ENCODE measurements at regions not wholly inside any gene's neighbourhood (a gene's known extent, or its start where the extent isn't known, plus 50 kb on each side); places are given as distances from the start of the nearest gene placed in this dataset.

- DNase-seq (ENCODE audit: low spot score) (peak; percentile 18), ATAC-seq (ENCODE audit: low read depth) (no peak)
- Histone ChIP-seq H3K27ac (ENCODE audit: poor library complexity, severe bottlenecking) (no peak overlapping the region), H3K4me1 (ENCODE audit: insufficient read depth, poor library complexity, severe bottlenecking) (no peaks in the 10 kb centered on the region), H3K27me3 (ENCODE audit: insufficient read depth, poor library complexity, severe bottlenecking) (no peaks in the 10 kb centered on the region), H3K4me3 (ENCODE audit: severe bottlenecking) (no peak overlapping the region), H3K9me3 (ENCODE audit: severe bottlenecking) (no peaks in the 10 kb centered on the region), H3K36me3 (ENCODE audit: low read depth) (no peaks in the 10 kb centered on the region)
- TF ChIP-seq CTCF (IDR thresholded peaks at IDR 0.05; ENCODE audit: poor library complexity, severe bottlenecking) = no peak
Observed at GRCh38 chr10:78470267-78471103, 436.8 kb downstream of the RPS24 start.

- ATAC-seq (ENCODE audit: low read depth) = no peak
Observed at GRCh38 chr10:78471326-78471722, 437.7 kb downstream of the RPS24 start.

GRCh38 chr10:78471723-78472550 lies 438.3 kb downstream of the RPS24 start:
- H3K27ac ChIP-seq (ENCODE audit: poor library complexity, severe bottlenecking) = no peak overlapping the region
- no peaks in the 10 kb centered on the region for H3K4me1 ChIP-seq (ENCODE audit: insufficient read depth, poor library complexity, severe bottlenecking)
- H3K9me3 ChIP-seq (ENCODE audit: severe bottlenecking) = no peaks in the 10 kb centered on the region
- DNase-seq (ENCODE audit: low spot score) = peak; percentile 28
- H3K4me3 ChIP-seq (ENCODE audit: severe bottlenecking) = no peak overlapping the region
- ATAC-seq (ENCODE audit: low read depth) = no peak
- TF ChIP-seq CTCF (IDR thresholded peaks at IDR 0.05; ENCODE audit: poor library complexity, severe bottlenecking) = no peak
- no peaks in the 10 kb centered on the region for H3K36me3 ChIP-seq (ENCODE audit: low read depth)
- H3K27me3 ChIP-seq (ENCODE audit: insufficient read depth, poor library complexity, severe bottlenecking) = no peaks in the 10 kb centered on the region

More at GRCh38 chr10:78471326-78471722, 437.7 kb downstream of the RPS24 start:
- peak; percentile 33 for DNase-seq (ENCODE audit: low spot score)
- H3K4me3 ChIP-seq (ENCODE audit: severe bottlenecking) = no peak overlapping the region
- H3K9me3 ChIP-seq (ENCODE audit: severe bottlenecking) = no peaks in the 10 kb centered on the region
- no peaks in the 10 kb centered on the region for H3K4me1 ChIP-seq (ENCODE audit: insufficient read depth, poor library complexity, severe bottlenecking)
- H3K36me3 ChIP-seq (ENCODE audit: low read depth) = no peaks in the 10 kb centered on the region
- no peak for TF ChIP-seq CTCF (IDR thresholded peaks at IDR 0.05; ENCODE audit: poor library complexity, severe bottlenecking)
- no peak overlapping the region for H3K27ac ChIP-seq (ENCODE audit: poor library complexity, severe bottlenecking)
- no peaks in the 10 kb centered on the region for H3K27me3 ChIP-seq (ENCODE audit: insufficient read depth, poor library complexity, severe bottlenecking)

- Histone ChIP-seq H3K4me3 (ENCODE audit: severe bottlenecking) (no peak overlapping the region), H3K36me3 (ENCODE audit: low read depth) (no peaks in the 10 kb centered on the region), H3K9me3 (ENCODE audit: severe bottlenecking) (no peaks in the 10 kb centered on the region), H3K27me3 (ENCODE audit: insufficient read depth, poor library complexity, severe bottlenecking) (no peaks in the 10 kb centered on the region), H3K4me1 (ENCODE audit: insufficient read depth, poor library complexity, severe bottlenecking) (no peaks in the 10 kb centered on the region), H3K27ac (ENCODE audit: poor library complexity, severe bottlenecking) (no peak overlapping the region)
- TF ChIP-seq CTCF (IDR thresholded peaks at IDR 0.05; ENCODE audit: poor library complexity, severe bottlenecking) = no peak
- ATAC-seq (ENCODE audit: low read depth) = no peak
- DNase-seq (ENCODE audit: low spot score) = no peak
Observed at GRCh38 chr10:78472551-78472890, 438.9 kb downstream of the RPS24 start.
